Right lobe of liver (tissue), 6 donors: ENCODE measurements at regions not wholly inside any gene's neighbourhood (a gene's known extent, or its start where the extent isn't known, plus 50 kb on each side); places are given as distances from the start of the nearest gene placed in this dataset.
"Not testable (repeated sequence)": the region's sequence is repeated elsewhere in the genome, so short reads cannot be mapped to it uniquely, and the experiment has no call there.

Experiments
- ATAC-seq, 4 donors: fragments of 200-7000 bp; cut with Tn5 transposase; one replicate each; pipeline ENCODE4 v1.9.1; 2020; ENCODE audit warnings: mild to moderate bottlenecking in 4 of 4, moderate library complexity in 4 of 4
- DNase-seq, 3 donors: peaks; one replicate each; pipeline ENCODE4 v3.0.0-alpha.2; 2020
- H3K27ac ChIP-seq, 3 donors: fragments of 200-600 bp; one replicate each; pipeline ENCODE4 v1.8.0; 2022
- H3K27me3 ChIP-seq, 2 donors: fragments of 200-600 bp; one replicate each; pipeline ENCODE4 v1.8.0; 2022
- H3K36me3 ChIP-seq, 4 donors: fragments of 200-600 bp; sonication (generic) in 1 of 4; one replicate each; pipeline versions ENCODE4 v1.5.1 to v1.8.0; 2017 to 2022; ENCODE audit warnings: control low read depth in 1 of 4
- H3K4me1 ChIP-seq, 4 donors: fragments of 200-600 bp; sonication (generic) in 1 of 4; one replicate each; pipeline versions ENCODE4 v1.5.1 to v1.8.0; 2017 to 2022; ENCODE audit warnings: control low read depth in 1 of 4
- H3K4me3 ChIP-seq, 3 donors: fragments of 200-600 bp; one replicate each; pipeline ENCODE4 v1.8.0; 2022
- H3K9me3 ChIP-seq, 4 donors: fragments of 200-600 bp; sonication (generic) in 1 of 4; one replicate each; pipeline versions ENCODE4 v1.5.1 to v1.8.0; 2017 to 2022; ENCODE audit warnings: control low read depth in 1 of 4
- POLR2A ChIP-seq: fragments of 450-650 bp; IDR thresholded peaks from one replicate; pipeline ENCODE4 v1.6.1; 2017; ENCODE audit warnings: antibody characterized with exemption, mild to moderate bottlenecking
- WGBS: methylation state at CpG from one replicate; pipeline ENCODE4 v1.1.6; 2018; ENCODE audit warnings: low coverage, low lambda C conversion rate; ENCODE audit not compliant: insufficient coverage; ENCODE audit errors: missing lambda C conversion rate; 5-methylcytosine and 5-hydroxymethylcytosine counted together
- intact Hi-C, 2 donors: fragments of 100-400 bp; cut with DNase I; formaldehyde crosslinking; loops; one replicate each; pipeline versions ENCODE4 v1.11.2 to v1.14.1; 2022
- TF ChIP-seq, protein P1 (sequence below), 4 donors: fragments of 200-600 bp in 3 of 4; fragments of 450-650 bp in 1 of 4; IDR thresholded peaks; one replicate each; pipeline versions ENCODE4 v1.5.1 to v1.8.0; 2016 to 2022; ENCODE audit warnings: antibody characterized with exemption in 4 of 4, mild to moderate bottlenecking in 2 of 4
- donor health status: DM: no; HTN: yes; CAD: no.
- donor health status: DM: no; HTN: no; CAD: no.
- donor health status: DM: no; HTN: no; CAD: no.
- donor health status: DM: no; HTN: yes; CAD: no.
- donor health status: DM: no; HTN: yes; CAD: no.

DNA sequence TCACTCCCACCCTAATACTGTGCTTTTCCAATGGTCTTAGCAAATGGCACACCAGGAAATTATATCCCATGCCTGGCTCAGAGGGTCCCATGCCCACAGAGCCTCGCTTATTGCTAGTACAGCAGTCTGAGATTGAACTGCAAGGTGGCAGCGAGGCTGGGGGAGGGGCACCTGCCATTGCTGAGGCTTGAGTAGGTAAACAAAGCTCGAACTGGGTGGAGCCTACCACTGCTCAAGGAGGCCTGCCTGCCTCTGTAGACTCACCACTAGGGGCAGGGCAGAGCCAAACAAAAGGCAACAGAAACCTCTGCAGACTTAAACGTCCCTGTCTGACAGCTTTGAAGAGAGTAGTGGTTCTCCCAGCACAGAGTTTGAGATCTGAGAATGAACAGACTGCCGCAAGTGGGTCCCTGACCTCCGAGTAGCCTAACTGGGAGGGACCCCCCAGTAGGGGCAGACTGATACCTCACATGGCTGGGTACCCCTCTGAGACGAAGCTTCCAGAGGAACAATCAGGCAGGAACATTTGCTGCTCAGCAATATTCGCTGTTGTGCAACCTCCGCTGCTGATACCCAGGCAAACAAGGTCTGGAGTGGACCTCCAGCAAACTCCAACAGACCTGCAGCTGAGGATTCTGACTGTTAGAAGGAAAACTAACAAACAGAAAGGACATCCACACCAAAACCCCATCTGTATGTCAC lies 150.7 kb upstream of the FOXA2 start:
- WGBS: 30% methylated on average over 2 of the region's 9 CpGs
- TF ChIP-seq, protein P1, sequence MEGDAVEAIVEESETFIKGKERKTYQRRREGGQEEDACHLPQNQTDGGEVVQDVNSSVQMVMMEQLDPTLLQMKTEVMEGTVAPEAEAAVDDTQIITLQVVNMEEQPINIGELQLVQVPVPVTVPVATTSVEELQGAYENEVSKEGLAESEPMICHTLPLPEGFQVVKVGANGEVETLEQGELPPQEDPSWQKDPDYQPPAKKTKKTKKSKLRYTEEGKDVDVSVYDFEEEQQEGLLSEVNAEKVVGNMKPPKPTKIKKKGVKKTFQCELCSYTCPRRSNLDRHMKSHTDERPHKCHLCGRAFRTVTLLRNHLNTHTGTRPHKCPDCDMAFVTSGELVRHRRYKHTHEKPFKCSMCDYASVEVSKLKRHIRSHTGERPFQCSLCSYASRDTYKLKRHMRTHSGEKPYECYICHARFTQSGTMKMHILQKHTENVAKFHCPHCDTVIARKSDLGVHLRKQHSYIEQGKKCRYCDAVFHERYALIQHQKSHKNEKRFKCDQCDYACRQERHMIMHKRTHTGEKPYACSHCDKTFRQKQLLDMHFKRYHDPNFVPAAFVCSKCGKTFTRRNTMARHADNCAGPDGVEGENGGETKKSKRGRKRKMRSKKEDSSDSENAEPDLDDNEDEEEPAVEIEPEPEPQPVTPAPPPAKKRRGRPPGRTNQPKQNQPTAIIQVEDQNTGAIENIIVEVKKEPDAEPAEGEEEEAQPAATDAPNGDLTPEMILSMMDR (IDR thresholded peaks at IDR 0.05): peak in 3 of 4 donors; percentile 33 to 42 (median 35)
- H3K4me1 ChIP-seq, H3K4me3 ChIP-seq, H3K27me3 ChIP-seq, H3K27ac ChIP-seq, H3K9me3 ChIP-seq, intact Hi-C loops, DNase-seq, H3K36me3 ChIP-seq, ATAC-seq: not testable (repeated sequence)

GRCh38 chr20:22740829-22741228 lies 156.5 kb upstream of the FOXA2 start:
- DNase-seq (no peak), ATAC-seq (no peak)
- 56% methylated on average over 2 of the region's 2 CpGs for WGBS
- H3K4me3 ChIP-seq: no peak overlapping the region
- TF ChIP-seq POLR2A: no peak
- TF ChIP-seq, protein P1 (IDR thresholded peaks at IDR 0.05): no peak
- no peaks in the 10 kb centered on the region for H3K36me3 ChIP-seq
- H3K27me3 ChIP-seq: no peaks in the 10 kb centered on the region
- H3K27ac ChIP-seq: no peak overlapping the region
- no peaks in the 10 kb centered on the region for H3K9me3 ChIP-seq
- intact Hi-C loops: no loop called here
- no peaks in the 10 kb centered on the region for H3K4me1 ChIP-seq

DNA sequence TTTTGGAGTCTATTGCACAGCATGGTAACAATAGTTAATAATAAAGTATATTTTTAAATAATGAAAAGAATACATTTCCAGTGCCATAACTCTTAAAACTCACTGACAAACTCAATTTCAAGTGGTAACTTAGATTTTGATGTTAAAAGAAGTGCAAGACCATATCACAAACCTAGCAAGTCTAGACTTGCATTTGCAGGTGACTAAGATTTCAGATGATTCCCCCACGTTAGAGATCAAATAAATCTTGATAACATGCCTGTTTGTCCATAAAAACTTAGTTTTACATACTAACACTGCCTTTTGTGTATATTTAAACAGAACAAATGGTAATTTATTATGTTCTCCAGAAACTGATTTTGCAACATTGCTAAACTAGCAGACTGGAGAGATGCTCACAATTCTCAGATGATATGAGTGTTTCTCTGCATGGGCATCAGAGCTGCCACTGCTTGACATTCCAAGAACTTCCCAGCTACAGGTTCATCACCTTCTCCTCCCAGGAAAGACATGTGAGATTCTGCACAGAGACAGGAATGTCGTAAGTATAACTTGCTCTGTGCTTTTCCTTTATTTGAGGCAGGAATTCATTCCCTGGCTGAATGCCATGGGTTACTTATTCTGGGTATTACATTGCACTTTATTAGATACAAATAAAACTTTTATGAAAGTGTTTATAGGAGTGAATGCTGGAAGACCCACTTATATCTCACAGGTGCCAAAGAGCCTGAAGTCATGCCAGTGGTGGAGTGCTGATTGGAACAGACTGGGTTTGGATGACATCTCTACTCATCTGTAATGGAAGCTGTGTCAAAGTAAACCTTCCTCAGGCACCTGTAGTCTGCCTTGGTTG lies 160.2 kb upstream of the FOXA2 start:
- DNase-seq (no peak), ATAC-seq (no peak)
- TF ChIP-seq POLR2A: no peak
- TF ChIP-seq, protein P1 (IDR thresholded peaks at IDR 0.05): no peak
- Histone ChIP-seq H3K27me3 (no peaks in the 10 kb centered on the region), H3K4me1 (no peaks in the 10 kb centered on the region), H3K36me3 (no peaks in the 10 kb centered on the region), H3K4me3 (no peak overlapping the region), H3K9me3 (no peaks in the 10 kb centered on the region), H3K27ac (no peak overlapping the region)
- WGBS: 10% methylated on average over 2 of the region's 2 CpGs
- intact Hi-C loops: no loop called here

DNA sequence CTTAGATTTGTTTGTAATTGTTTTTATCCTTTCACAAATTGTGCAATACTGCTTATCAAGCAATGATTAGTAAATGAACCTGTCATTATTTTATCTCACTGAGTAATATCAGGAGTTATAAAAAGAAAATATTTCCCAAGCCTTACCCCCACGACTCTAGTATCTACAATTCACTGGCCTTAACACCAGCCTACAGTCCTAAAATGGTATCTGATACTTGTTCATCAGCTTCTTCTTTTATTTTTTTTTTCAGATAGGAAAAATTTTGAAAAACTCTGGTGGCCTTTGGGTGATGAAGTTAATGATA lies 160.8 kb upstream of the FOXA2 start:
- 19% methylated on average over 1 of the region's 1 CpG for WGBS
- ATAC-seq (no peak), DNase-seq (no peak)
- no peaks in the 10 kb centered on the region for H3K9me3 ChIP-seq
- intact Hi-C loops: no loop called here
- no peak overlapping the region for H3K27ac ChIP-seq
- no peaks in the 10 kb centered on the region for H3K27me3 ChIP-seq
- no peaks in the 10 kb centered on the region for H3K4me1 ChIP-seq
- no peak for TF ChIP-seq POLR2A
- TF ChIP-seq, protein P1 (IDR thresholded peaks at IDR 0.05): no peak
- no peak overlapping the region for H3K4me3 ChIP-seq
- no peaks in the 10 kb centered on the region for H3K36me3 ChIP-seq
